SHP77 (cell line): ENCODE measurements at regions not wholly inside any gene's neighbourhood (a gene's known extent, or its start where the extent isn't known, plus 50 kb on each side); places are given as distances from the start of the nearest gene placed in this dataset.
"Not testable (repeated sequence)": the region's sequence is repeated elsewhere in the genome, so short reads cannot be mapped to it uniquely, and the experiment has no call there.

ENCODE experiments used
- DNase-seq, 2 experiments: peaks; one replicate each; lab custom pipeline; 2025; lab: John Stamatoyannopoulos, UW

- DNase-seq, result no peak
These were observed 621.6 kb upstream of the CHRM3 start for GRCh38 chr1:238764779-238765178.

DNA sequence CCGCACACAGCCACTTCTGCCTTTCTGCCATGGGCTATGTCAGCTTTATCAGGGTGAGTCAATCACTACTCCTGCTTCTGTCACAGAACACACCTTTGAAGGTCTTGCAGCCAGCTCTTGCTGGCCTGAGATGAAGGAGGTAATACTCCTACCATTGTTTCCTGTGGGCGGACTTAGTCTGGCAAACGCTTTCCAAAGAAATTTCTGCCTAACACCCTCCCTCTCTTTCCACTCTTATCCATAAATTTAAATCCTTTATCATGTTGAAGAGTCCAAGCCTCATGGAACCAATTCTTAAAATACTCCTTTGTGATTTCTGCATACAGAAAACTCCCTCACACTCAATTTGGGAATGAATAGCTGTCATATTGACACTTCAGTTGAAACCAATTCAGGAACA lies 633.1 kb upstream of the CHRM3 start:
- DNase-seq, result no peak

- DNase-seq, result no peak
These were observed 634.0 kb upstream of the CHRM3 start for GRCh38 chr1:238752327-238752726.

- DNase-seq, result no peak
These were observed 641.3 kb upstream of the CHRM3 start for GRCh38 chr1:238745069-238745468.

GRCh38 chr1:238738892-238739291 lies 647.5 kb upstream of the CHRM3 start:
- DNase-seq, result no peak

GRCh38 chr1:238727670-238728069 lies 658.7 kb upstream of the CHRM3 start:
- no peak for DNase-seq

DNA sequence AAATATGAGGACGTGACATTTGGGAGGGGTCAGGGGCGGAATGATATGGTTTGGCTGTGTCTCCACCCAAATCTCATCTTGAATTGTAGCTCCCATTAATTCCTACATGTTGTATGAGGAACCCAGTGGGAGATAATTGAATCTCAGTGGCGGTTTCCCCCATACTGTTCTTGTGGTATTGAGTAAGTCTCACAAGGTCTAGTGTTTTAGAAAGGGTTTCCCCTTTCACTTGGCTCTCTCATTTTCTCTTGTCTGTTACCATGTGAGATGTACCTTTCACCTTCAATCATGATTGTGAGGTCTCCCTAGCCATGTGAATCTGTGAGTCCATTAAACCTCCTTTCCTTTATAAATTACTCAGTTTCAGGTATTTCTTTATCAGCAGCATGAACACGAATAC lies 663.6 kb upstream of the CHRM3 start:
- no peak for DNase-seq

GRCh38 chr1:238710697-238711096 lies 675.7 kb upstream of the CHRM3 start:
- DNase-seq, result no peak

DNA sequence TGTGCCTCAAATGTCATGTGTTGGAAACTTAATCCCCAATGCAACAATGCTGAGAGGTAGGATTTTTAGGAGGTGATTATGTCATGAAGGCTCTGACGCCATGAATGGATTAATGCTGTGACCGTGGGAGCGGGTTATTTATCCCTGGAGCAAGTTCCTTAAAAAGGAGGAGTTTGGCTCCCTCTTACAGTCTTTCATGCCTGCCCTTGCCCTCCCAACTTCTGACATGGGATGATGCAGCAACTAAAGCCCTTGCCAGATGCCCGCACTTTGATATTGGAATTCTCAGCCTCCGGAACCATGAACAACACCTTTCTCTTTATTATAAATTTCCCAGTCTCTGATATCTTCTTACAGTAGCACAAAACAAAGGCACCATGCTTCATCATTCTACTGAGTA lies 685.3 kb upstream of the CHRM3 start:
- no peak for DNase-seq

DNA sequence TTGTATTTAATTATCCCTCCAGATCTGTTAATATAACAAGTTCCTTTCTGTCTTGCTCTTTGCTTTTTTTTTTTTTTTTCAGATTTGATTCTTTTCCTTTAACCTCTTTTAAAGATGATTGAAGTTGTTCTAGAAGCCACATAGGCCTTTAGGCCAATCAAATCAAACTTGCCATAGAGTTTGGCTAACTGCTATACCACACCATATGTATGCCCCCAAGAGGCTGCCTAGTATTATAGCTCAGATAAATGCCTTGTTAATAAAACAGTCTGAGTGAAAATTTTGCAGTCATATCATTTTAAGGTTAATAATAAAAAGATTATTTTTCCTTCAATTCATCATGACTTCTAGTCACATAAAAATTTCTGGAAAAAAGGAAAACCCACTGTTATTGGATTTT lies 696.0 kb upstream of the CHRM3 start:
- no peak for DNase-seq

GRCh38 chr1:238684576-238684975 lies 701.8 kb upstream of the CHRM3 start:
- not testable (repeated sequence) for DNase-seq

GRCh38 chr1:238681451-238681850 lies 704.9 kb upstream of the CHRM3 start:
- DNase-seq, result no peak

- DNase-seq, result no peak
These were observed 705.3 kb upstream of the CHRM3 start for GRCh38 chr1:238681021-238681420.

GRCh38 chr1:238677567-238677966 lies 708.8 kb upstream of the CHRM3 start:
- no peak for DNase-seq

- no peak for DNase-seq
These were observed 711.1 kb upstream of the CHRM3 start for GRCh38 chr1:238675221-238675620.

- no peak for DNase-seq
These were observed 712.1 kb upstream of the CHRM3 start for GRCh38 chr1:238674316-238674715.

DNA sequence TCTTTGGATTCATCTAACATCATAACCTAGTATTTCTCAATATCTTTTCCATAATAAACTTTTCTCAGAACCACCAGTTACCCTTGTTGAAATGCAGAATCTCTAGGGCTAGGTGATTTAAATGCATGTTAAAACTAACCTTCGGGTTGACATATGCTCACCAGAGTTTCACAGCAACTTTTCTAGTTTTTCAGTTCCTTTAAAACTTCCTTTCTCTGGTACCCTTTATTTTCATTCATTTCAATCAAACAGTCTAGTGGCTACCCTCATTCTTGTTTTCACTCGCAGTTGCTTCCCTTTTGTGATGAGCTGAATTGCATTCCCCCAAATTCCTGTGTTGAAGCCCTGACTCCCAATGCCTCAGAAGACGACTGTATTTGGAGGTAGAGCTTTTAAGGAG lies 712.8 kb upstream of the CHRM3 start:
- DNase-seq, result no peak

GRCh38 chr1:238672806-238673205 lies 713.6 kb upstream of the CHRM3 start:
- DNase-seq, result no peak

DNA sequence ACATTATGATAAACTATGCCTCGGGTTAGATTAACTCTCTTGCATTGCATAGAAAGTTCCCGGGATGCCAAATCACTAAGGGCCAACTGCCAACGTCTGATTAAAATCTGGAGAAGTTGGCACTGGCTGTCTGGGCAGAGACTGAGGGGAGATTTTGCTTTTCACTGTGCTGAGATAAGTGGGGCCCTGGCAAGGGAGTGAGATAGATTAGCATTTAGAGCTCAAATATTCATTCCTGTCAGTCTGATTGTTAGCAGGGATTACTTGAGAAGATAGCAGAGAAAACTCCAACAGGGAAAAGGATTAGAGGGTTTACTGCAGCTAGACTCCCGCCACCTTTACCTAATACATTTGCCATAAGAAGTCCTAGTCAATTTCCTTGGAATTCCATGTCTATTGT lies 714.1 kb upstream of the CHRM3 start:
- no peak for DNase-seq

- DNase-seq, result no peak
These were observed 722.2 kb upstream of the CHRM3 start for GRCh38 chr1:238664139-238664538.

DNA sequence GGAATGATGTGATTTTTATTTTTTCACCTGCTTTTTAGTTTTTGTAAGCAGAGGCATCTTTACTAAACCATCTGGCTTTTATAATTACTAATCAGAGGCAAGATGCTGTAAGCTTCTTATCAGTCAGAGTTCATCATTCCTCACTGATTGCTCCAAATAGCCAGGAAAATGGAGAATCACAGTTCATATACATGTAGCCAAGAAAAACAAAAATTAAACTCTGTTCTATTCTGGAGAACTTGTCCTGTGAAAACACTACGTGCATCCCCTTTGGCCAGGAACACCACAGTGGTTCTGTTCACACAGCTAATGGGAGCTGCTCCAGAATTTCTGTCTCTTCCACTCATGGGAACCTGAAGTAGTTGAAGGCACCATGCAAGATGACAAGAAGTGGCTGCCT lies 725.5 kb upstream of the CHRM3 start:
- no peak for DNase-seq

GRCh38 chr1:238658763-238659162 lies 727.6 kb upstream of the CHRM3 start:
- no peak for DNase-seq

- DNase-seq, result no peak
These were observed 732.6 kb upstream of the CHRM3 start for GRCh38 chr1:238653693-238654321.

DNA sequence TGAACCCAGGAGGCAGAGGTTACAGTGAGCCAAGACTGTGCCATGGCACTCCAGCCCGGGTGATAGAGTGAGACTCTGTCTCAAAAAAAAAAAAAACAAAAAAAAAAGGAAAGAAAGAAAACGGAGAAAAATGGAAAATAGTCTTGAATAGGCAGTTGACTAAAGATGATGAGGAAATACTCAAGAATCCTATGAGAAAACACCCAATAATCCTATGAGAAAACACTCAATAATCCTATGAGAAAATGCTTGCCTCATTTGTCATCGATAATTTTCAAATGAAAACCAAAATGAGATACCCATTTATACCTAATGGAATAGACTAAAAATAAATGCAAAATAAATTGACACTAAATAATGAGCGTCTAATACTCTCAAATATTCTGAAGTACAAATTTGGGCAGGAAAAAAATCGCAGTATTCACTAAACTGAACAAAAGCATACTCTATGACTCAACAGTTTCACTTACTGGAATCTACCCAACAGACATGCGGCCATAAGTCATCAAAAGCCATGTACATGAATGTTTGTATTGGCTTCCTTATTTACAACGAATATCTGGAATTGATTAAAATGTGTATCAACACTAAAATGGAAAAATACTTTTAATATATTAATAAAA lies 733.9 kb upstream of the CHRM3 start:
- DNase-seq, result no peak
